ENCODE measurements at regions not wholly inside any gene's neighbourhood (a gene's known extent, or its start where the extent isn't known, plus 50 kb on each side); places are given as distances from the start of the nearest gene placed in this dataset.
"Not testable (repeated sequence)": the region's sequence is repeated elsewhere in the genome, so short reads cannot be mapped to it uniquely, and the experiment has no call there.

GRCh38 chr3:177495566-177495965 is 298.3 kb upstream of the TBL1XR1 start:
- DNase-seq (ENCODE audit: low read depth in 2 of 3, low spot score in 2 of 3) = no peak

DNA sequence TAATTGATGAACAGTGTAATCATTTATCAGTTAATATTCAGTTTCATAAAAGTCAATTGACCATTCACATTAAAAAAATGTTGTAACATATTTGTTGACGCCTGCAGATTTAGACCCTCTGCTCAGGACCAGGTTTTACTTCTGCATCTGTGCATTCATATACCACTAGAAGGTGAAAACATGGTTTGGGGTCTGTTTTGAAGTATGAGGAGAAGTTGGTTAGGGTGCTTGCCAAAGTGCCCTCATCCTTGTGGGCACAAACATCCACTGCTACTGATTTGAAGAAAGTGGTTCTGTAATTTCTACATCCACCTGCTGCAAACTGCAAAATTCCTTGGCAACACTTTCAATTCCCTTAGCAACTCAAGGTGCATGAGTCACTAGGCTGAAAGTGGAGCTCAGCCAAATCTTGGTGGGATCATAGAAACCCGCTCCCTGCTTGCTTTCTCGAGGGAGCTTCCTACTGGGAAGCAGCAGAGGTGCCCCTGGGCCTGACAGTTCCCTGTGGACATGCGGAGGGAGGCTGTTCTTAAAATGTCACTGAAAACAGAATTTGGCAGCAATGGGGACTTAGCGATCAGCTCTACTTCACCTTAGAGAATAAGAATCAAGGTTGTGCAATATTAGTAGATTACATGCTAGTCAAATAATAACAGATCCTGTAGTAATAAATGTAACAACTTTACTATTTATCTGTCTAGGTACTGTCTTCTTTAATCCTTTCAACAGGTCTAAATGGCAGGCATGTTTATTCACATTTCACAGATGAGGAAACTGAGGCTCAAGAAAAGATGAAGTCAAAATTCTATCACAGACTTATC is 301.0 kb upstream of the TBL1XR1 start:
- DNase-seq (ENCODE audit: low read depth in 2 of 3, low spot score in 2 of 3) = no peak

- not testable (repeated sequence) for DNase-seq (ENCODE audit: low read depth in 2 of 3, low spot score in 2 of 3)
These were observed 301.8 kb upstream of the TBL1XR1 start for GRCh38 chr3:177499039-177499438.

- no peak for DNase-seq (ENCODE audit: low read depth in 2 of 3, low spot score in 2 of 3)
These were observed 302.6 kb upstream of the TBL1XR1 start for GRCh38 chr3:177499779-177500423.

DNA sequence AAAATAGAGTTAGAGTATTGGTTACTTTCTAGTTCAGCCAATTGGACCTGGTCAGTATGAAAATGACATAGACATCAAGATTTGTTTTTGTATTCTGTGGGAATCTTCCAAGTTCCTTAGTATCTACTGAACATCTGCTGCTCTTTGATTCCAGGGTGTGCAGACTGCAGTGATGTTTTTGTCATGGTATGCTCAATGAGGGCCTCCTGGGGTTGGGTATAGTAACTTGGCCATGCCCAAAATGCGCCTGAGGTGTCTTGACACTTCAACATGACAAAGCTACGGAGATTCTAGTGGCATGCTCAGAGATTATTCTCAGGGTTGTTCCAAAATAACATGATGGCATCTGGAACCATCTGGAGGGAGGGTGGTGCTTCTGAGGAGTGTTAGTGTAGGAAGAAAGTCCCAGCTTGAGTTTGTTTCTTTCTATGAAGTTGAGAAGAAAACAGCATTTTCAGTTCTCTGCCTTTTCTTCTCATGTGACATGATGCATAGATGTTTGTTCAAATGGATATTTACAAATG is 313.5 kb upstream of the TBL1XR1 start:
- no peak for DNase-seq (ENCODE audit: low read depth in 2 of 3, low spot score in 2 of 3)

GRCh38 chr3:177512945-177513814 is 315.9 kb upstream of the TBL1XR1 start:
- DNase-seq (ENCODE audit: low read depth in 2 of 3, low spot score in 2 of 3) = no peak

GRCh38 chr3:177513815-177514610 is 316.7 kb upstream of the TBL1XR1 start:
- no peak for DNase-seq (ENCODE audit: low read depth in 2 of 3, low spot score in 2 of 3)

GRCh38 chr3:177514611-177515499 is 317.6 kb upstream of the TBL1XR1 start:
- DNase-seq (ENCODE audit: low read depth in 2 of 3, low spot score in 2 of 3) = no peak

DNA sequence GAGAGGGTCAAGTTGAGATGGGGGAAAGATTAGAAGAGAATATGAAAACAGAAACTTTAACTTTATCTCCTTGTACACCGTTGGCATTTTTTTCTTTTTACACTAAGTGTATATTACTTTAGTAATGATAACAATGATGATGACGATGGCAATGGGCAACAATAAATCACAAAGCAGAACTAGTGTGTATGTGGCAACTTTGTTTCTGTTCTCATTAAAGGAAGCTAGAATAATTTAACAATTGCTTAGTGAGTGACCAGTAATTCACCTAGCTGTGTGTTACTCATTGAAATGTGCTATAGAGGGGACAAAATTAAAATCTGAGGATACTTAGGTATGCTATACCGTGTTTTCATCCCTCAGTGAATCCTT is 318.5 kb upstream of the TBL1XR1 start:
- DNase-seq (ENCODE audit: low read depth in 2 of 3, low spot score in 2 of 3) = no peak

- no peak for DNase-seq (ENCODE audit: low read depth in 2 of 3, low spot score in 2 of 3)
These were observed 319.1 kb upstream of the TBL1XR1 start for GRCh38 chr3:177516158-177517011.

GRCh38 chr3:177517906-177518305 is 320.6 kb upstream of the TBL1XR1 start:
- DNase-seq (ENCODE audit: low read depth in 2 of 3, low spot score in 2 of 3) = no peak

- no peak for DNase-seq (ENCODE audit: low read depth in 2 of 3, low spot score in 2 of 3)
These were observed 322.3 kb upstream of the TBL1XR1 start for GRCh38 chr3:177519588-177519987.

- no peak for DNase-seq (ENCODE audit: low read depth in 2 of 3, low spot score in 2 of 3)
These were observed 324.0 kb upstream of the TBL1XR1 start for GRCh38 chr3:177521305-177521704.

- DNase-seq (ENCODE audit: low read depth in 2 of 3, low spot score in 2 of 3) = no peak
These were observed 324.8 kb upstream of the TBL1XR1 start for GRCh38 chr3:177522051-177522450.

DNA sequence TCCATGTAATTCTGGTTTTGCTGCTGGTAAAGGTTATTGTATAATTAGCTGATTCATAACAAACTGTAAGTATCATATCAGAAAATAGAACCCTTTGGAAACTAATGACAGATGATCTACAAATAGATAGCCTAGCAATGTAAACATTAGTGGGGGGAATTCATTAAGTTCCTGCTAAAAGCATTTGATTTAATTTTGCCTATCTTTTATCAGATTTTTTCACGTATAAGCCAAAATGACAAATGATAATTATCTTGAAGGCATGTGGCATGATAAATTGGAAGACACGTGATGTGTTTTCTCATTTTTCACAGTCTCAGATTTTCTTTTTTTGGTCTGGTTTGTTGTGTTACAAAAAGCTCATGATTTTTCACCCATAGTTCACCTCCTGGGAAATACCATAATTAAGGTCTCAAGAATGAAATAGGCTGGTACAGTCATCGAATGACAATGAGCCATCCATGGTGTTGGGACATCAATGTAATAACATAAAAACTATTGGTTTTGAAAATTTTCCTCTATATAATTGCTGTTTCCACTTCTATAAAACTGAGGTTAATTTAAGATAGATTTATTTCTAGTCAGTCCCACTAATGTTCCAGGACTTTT is 325.9 kb upstream of the TBL1XR1 start:
- no peak for DNase-seq (ENCODE audit: low read depth in 2 of 3, low spot score in 2 of 3)

GRCh38 chr3:177523872-177524438 is 326.7 kb upstream of the TBL1XR1 start:
- no peak for DNase-seq (ENCODE audit: low read depth in 2 of 3, low spot score in 2 of 3)

DNA sequence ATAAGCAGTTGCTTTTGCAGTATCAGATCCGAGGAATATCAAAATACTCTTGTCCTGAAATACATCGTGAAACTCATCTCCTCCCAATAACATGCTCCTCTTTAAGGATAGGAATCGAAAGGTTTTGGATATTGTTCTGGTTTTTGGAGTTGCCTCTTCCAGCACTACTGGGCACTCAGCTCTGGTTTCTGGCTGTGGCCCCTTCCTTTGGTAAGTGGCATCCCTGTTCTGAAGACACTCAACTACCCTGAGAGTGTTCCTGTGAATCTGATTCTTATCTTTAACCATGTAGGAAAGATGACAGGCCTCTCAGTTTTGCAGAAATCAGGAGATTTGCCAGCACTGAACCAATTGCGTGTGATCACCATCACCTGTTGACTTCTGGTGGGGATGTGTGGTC is 327.5 kb upstream of the TBL1XR1 start:
- no peak for DNase-seq (ENCODE audit: low read depth in 2 of 3, low spot score in 2 of 3)

- no peak for DNase-seq (ENCODE audit: low read depth in 2 of 3, low spot score in 2 of 3)
These were observed 328.1 kb upstream of the TBL1XR1 start for GRCh38 chr3:177525414-177525813.

Measured in activated CD8-positive, alpha-beta memory T cell treated with anti-CD3 and anti-CD28 coated beads for 48 hours (primary cell).